Glutamatergic neuron (in vitro differentiated cells): ENCODE measurements at regions not wholly inside any gene's neighbourhood (a gene's known extent, or its start where the extent isn't known, plus 50 kb on each side); places are given as distances from the start of the nearest gene placed in this dataset.

Experiments
- DNase-seq: peaks from one replicate; pipeline ENCODE4 v3.0.0; 2022
- H3K27ac Mint-ChIP-seq: one replicate; pipeline ENCODE4 v1.8.0; 2020; ENCODE audit warnings: mild to moderate bottlenecking, mixed read lengths, inconsistent platforms; ENCODE audit not compliant: unreplicated experiment
- H3K27me3 Mint-ChIP-seq: one replicate; pipeline ENCODE4 v1.8.0; 2020; ENCODE audit warnings: mild to moderate bottlenecking, moderate library complexity, mixed read lengths, inconsistent platforms; ENCODE audit not compliant: unreplicated experiment
- H3K36me3 Mint-ChIP-seq: one replicate; pipeline ENCODE4 v1.8.0; 2020; ENCODE audit warnings: mild to moderate bottlenecking, mixed read lengths, inconsistent platforms; ENCODE audit not compliant: unreplicated experiment
- H3K4me1 Mint-ChIP-seq: one replicate; pipeline ENCODE4 v1.8.0; 2020; ENCODE audit warnings: mild to moderate bottlenecking, low read depth, mixed read lengths, inconsistent platforms; ENCODE audit not compliant: unreplicated experiment
- H3K4me3 Mint-ChIP-seq: one replicate; pipeline ENCODE4 v1.8.0; 2020; ENCODE audit warnings: mild to moderate bottlenecking, mixed read lengths, inconsistent platforms; ENCODE audit not compliant: unreplicated experiment
- H3K9me3 Mint-ChIP-seq: one replicate; pipeline ENCODE4 v1.8.0; 2020; ENCODE audit warnings: mild to moderate bottlenecking, moderate library complexity, mixed read lengths, inconsistent platforms; ENCODE audit not compliant: unreplicated experiment
- CTCF ChIP-seq: fragments of 200-600 bp; sonication (generic); IDR thresholded peaks from one replicate; pipeline ENCODE4 v1.5.0; 2021; ENCODE audit not compliant: partially characterized antibody, unreplicated experiment

GRCh38 chr1:59020151-59020997 lies 236.5 kb upstream of the JUN start:
- H3K9me3 Mint-ChIP-seq = no peaks in the 10 kb centered on the region
- H3K4me1 Mint-ChIP-seq = no peaks in the 10 kb centered on the region
- H3K27ac Mint-ChIP-seq = no peak overlapping the region
- DNase-seq = no peak
- H3K27me3 Mint-ChIP-seq = peaks cover 2% of the 10 kb centered on the region
- no peak overlapping the region for H3K4me3 Mint-ChIP-seq
- no peak for TF ChIP-seq CTCF
- H3K36me3 Mint-ChIP-seq = peaks cover 4% of the 10 kb centered on the region

- H3K9me3 Mint-ChIP-seq = peaks cover 1% of the 10 kb centered on the region
- no peak overlapping the region for H3K27ac Mint-ChIP-seq
- H3K4me3 Mint-ChIP-seq = no peak overlapping the region
- DNase-seq = no peak
- no peaks in the 10 kb centered on the region for H3K4me1 Mint-ChIP-seq
- no peak for TF ChIP-seq CTCF
- peaks cover 4% of the 10 kb centered on the region for H3K36me3 Mint-ChIP-seq
- peaks cover 4% of the 10 kb centered on the region for H3K27me3 Mint-ChIP-seq
These were observed 238.4 kb upstream of the JUN start for GRCh38 chr1:59022199-59022598.

- Mint-ChIP-seq H3K27me3 (peaks cover 4% of the 10 kb centered on the region), H3K9me3 (peaks cover 1% of the 10 kb centered on the region), H3K27ac (no peak overlapping the region), H3K4me1 (no peaks in the 10 kb centered on the region), H3K4me3 (no peak overlapping the region), H3K36me3 (peaks cover 4% of the 10 kb centered on the region)
- TF ChIP-seq CTCF = no peak
- DNase-seq = no peak
These were observed 239.0 kb upstream of the JUN start for GRCh38 chr1:59022799-59023198.

- Mint-ChIP-seq H3K36me3 (no peaks in the 10 kb centered on the region), H3K27me3 (peaks cover 2% of the 10 kb centered on the region), H3K4me1 (no peaks in the 10 kb centered on the region), H3K4me3 (no peak overlapping the region), H3K27ac (no peak overlapping the region), H3K9me3 (peaks cover 1% of the 10 kb centered on the region)
- no peak for TF ChIP-seq CTCF
- DNase-seq = no peak
These were observed 241.4 kb upstream of the JUN start for GRCh38 chr1:59025201-59025600.

- peaks cover 1% of the 10 kb centered on the region for H3K9me3 Mint-ChIP-seq
- H3K27me3 Mint-ChIP-seq = peaks cover 2% of the 10 kb centered on the region
- H3K36me3 Mint-ChIP-seq = no peaks in the 10 kb centered on the region
- TF ChIP-seq CTCF = no peak
- H3K4me3 Mint-ChIP-seq = no peak overlapping the region
- H3K27ac Mint-ChIP-seq = no peak overlapping the region
- no peaks in the 10 kb centered on the region for H3K4me1 Mint-ChIP-seq
- no peak for DNase-seq
These were observed 242.1 kb upstream of the JUN start for GRCh38 chr1:59025898-59026426.
